Endothelial cell of umbilical vein (primary cell): ENCODE measurements at regions not wholly inside any gene's neighbourhood (a gene's known extent, or its start where the extent isn't known, plus 50 kb on each side); places are given as distances from the start of the nearest gene placed in this dataset.

Experiments used
- BruUV-seq: library from RNA; stranded (reverse); fragments of 400-500 nt; replicated peaks from 2 replicates; lab custom pipeline; 2021; lab: Mats Ljungman, UMichigan
- CTCF ChIA-PET: fragments of 300-600, 350-600 bp; sonication (Branson Sonifier 250); formaldehyde crosslinking; loops from one replicate; lab custom pipeline; 2021; ENCODE audit warnings: antibody characterized with exemption, inconsistent platforms; lab: Charles Lee
- POLR2A ChIA-PET: fragments of 300-600, 350-600 bp; sonication (Branson Sonifier 250); formaldehyde crosslinking; loops from one replicate; lab custom pipeline; 2021; ENCODE audit warnings: antibody characterized with exemption, inconsistent platforms; lab: Charles Lee
- DNase-seq: peaks from one replicate; pipeline ENCODE4 v3.0.0-alpha.2; 2011; ENCODE audit warnings: low read depth, low spot score
- FAIRE-seq: peaks from 2 replicates; lab custom pipeline; 2011; peaks lifted over from hg19 to GRCh38; lab: Jason Lieb, UNC
- H2AFZ ChIP-seq: 2 replicates; pipeline ENCODE4 v1.6.0; 2012; ENCODE audit warnings: low read depth, low read length, control low read depth, inconsistent platforms
- H3K27ac ChIP-seq: 2 replicates; pipeline ENCODE4 v1.5.1; 2011; ENCODE audit warnings: low read depth, mild to moderate bottlenecking, control low read depth, low read length, moderate library complexity; ENCODE audit not compliant: insufficient read depth
- H3K27me3 ChIP-seq, 2 experiments: 2 replicates each; pipeline versions ENCODE4 v1.6.0 to v1.6.1; 2011; ENCODE audit warnings: low read length in 2 of 2, mixed read lengths in 1 of 2; ENCODE audit not compliant: control insufficient read depth in 2 of 2, insufficient read depth in 2 of 2
- H3K36me3 ChIP-seq, 2 experiments: 2 replicates in 1 of 2; 3 replicates in 1 of 2; pipeline ENCODE4 v1.5.1; 2011; ENCODE audit warnings: low read length in 2 of 2, mild to moderate bottlenecking in 1 of 2, moderate library complexity in 1 of 2; ENCODE audit not compliant: control insufficient read depth in 2 of 2, insufficient read depth in 2 of 2; ENCODE audit errors: extremely low read depth in 1 of 2
- H3K4me1 ChIP-seq: 3 replicates; pipeline ENCODE4 v1.5.1; 2011; ENCODE audit warnings: mild to moderate bottlenecking, low read length; ENCODE audit not compliant: control insufficient read depth, insufficient read depth; ENCODE audit errors: extremely low read depth
- H3K4me2 ChIP-seq: 2 replicates; pipeline ENCODE4 v1.6.1; 2011; ENCODE audit warnings: low read length, control low read depth, mixed read lengths; ENCODE audit not compliant: insufficient read depth
- H3K4me3 ChIP-seq, 3 experiments: fragments of 200-600 bp in 1 of 3; sonication (generic), shearing (Covaris generic) in 1 of 3; replicated peaks in 1 of 3; 2 replicates each; pipeline ENCODE4 v1.5.1; 2011 to 2016; ENCODE audit warnings: control low read depth in 3 of 3, low read length in 3 of 3, mild to moderate bottlenecking in 2 of 3, inconsistent platforms in 1 of 3, low read depth in 1 of 3, moderate library complexity in 1 of 3; ENCODE audit not compliant: insufficient read depth in 1 of 3
- H3K79me2 ChIP-seq: 2 replicates; pipeline ENCODE4 v1.6.0; 2012; ENCODE audit warnings: low read length, inconsistent platforms; ENCODE audit not compliant: control insufficient read depth, insufficient read depth
- H3K9ac ChIP-seq: replicated peaks from 2 replicates; pipeline ENCODE3; 2011; ENCODE audit warnings: low read length, control low read depth; ENCODE audit not compliant: insufficient read depth; ENCODE audit errors: extremely low read depth
- H3K9me1 ChIP-seq: replicated peaks from 3 replicates; pipeline ENCODE4 v1.6.0; 2011; ENCODE audit warnings: mild to moderate bottlenecking, low read length; ENCODE audit not compliant: control insufficient read depth, insufficient read depth; ENCODE audit errors: extremely low read depth
- H3K9me3 ChIP-seq: replicated peaks from 2 replicates; pipeline ENCODE4 v1.5.1; 2012; ENCODE audit warnings: low read length, inconsistent platforms; ENCODE audit not compliant: control insufficient read depth, insufficient read depth
- H4K20me1 ChIP-seq: replicated peaks from 2 replicates; pipeline ENCODE3; 2011; ENCODE audit warnings: mild to moderate bottlenecking, low read length; ENCODE audit not compliant: control insufficient read depth, insufficient read depth; ENCODE audit errors: extremely low read depth
- CTCF ChIP-seq, 2 donors: IDR thresholded peaks; 1 replicate in 1 of 2; 2 replicates in 1 of 2; pipeline ENCODE4 v1.5.1; 2011; ENCODE audit warnings: low read length in 2 of 2, mild to moderate bottlenecking in 2 of 2, moderate library complexity in 2 of 2, control low read depth in 1 of 2, inconsistent platforms in 1 of 2, low read depth in 1 of 2; ENCODE audit not compliant: insufficient read depth in 1 of 2; ENCODE audit errors: extremely low read depth in 1 of 2
- EZH2 ChIP-seq: IDR thresholded peaks from 2 replicates; pipeline ENCODE4 v1.6.1; 2012; ENCODE audit warnings: borderline replicate concordance, low read depth, mild to moderate bottlenecking, moderate library complexity, low read length, inconsistent platforms; ENCODE audit not compliant: severe bottlenecking
- FOS ChIP-seq: IDR thresholded peaks from 2 replicates; pipeline ENCODE4 v1.6.1; 2011; ENCODE audit warnings: mild to moderate bottlenecking, low read length, moderate library complexity, borderline replicate concordance; ENCODE audit not compliant: insufficient read depth
- GATA2 ChIP-seq: IDR thresholded peaks from 2 replicates; pipeline ENCODE4 v1.7.0; 2011; ENCODE audit warnings: low read depth, mild to moderate bottlenecking, moderate library complexity, mixed read lengths, low read length; ENCODE audit not compliant: insufficient read length, insufficient read depth
- JUN ChIP-seq: IDR thresholded peaks from 2 replicates; pipeline ENCODE4 v1.6.1; 2011; ENCODE audit warnings: borderline replicate concordance, low read depth; ENCODE audit not compliant: insufficient read length, insufficient read depth
- MAX ChIP-seq: IDR thresholded peaks from 2 replicates; pipeline ENCODE4 v1.6.1; 2011; ENCODE audit not compliant: insufficient read depth, insufficient read length
- MYC ChIP-seq: IDR thresholded peaks from one replicate; pipeline ENCODE4 v1.6.1; 2011; ENCODE audit warnings: mild to moderate bottlenecking, low read depth, low read length
- POLR2A ChIP-seq: IDR thresholded peaks from 2 replicates; pipeline ENCODE4 v1.6.1; 2012; ENCODE audit warnings: low read depth, mild to moderate bottlenecking, control low read depth, low read length
- POLR2AphosphoS5 ChIP-seq: IDR thresholded peaks from 2 replicates; pipeline ENCODE4 v1.6.1; 2012; ENCODE audit warnings: low read depth, mild to moderate bottlenecking, control low read depth, low read length, moderate library complexity; ENCODE audit not compliant: insufficient read depth
- dilution Hi-C: fragments of 300-500 bp; cut with MboI; formaldehyde crosslinking; loops from one replicate; pipeline ENCODE4 v1.15.0; 2019; ENCODE audit warnings: low sequenced_read_pairs; ENCODE audit not compliant: extremely low pct_ligation_motif_present
- intact Hi-C: fragments of 100-400 bp; cut with micrococcal nuclease; formaldehyde crosslinking; loops from one replicate; pipeline ENCODE4 v1.10.0; 2022

GRCh38 chr1:208479435-208479834 is 235.3 kb upstream of the PLXNA2 start:
- BruUV-seq: no TSS peak
- no peaks in the 10 kb centered on the region for H3K27me3 ChIP-seq
- CTCF ChIA-PET: no interaction called here
- H3K9me3 ChIP-seq: no peaks in the 10 kb centered on the region
- H3K9ac ChIP-seq: no peak overlapping the region
- POLR2A ChIA-PET: no interaction called here
- no peak overlapping the region for H3K4me3 ChIP-seq
- H4K20me1 ChIP-seq: no peaks in the 10 kb centered on the region
- DNase-seq (no peak), FAIRE-seq (no peak)
- no peak overlapping the region for H2AFZ ChIP-seq
- dilution Hi-C loops: no loop called here
- H3K4me2 ChIP-seq: no peak overlapping the region
- H3K79me2 ChIP-seq: no peaks in the 10 kb centered on the region
- H3K27ac ChIP-seq: no peak overlapping the region
- no peaks in the 10 kb centered on the region for H3K36me3 ChIP-seq
- TF ChIP-seq JUN (no peak), EZH2 (no peak), POLR2AphosphoS5 (no peak), MYC (no peak), CTCF (IDR thresholded peaks at IDR 0.05; ENCODE audit: extremely low read depth in 1 of 2, insufficient read depth in 1 of 2, low read depth in 1 of 2, low read length in 2 of 2) (no peak), POLR2A (no peak)
- H3K9me1 ChIP-seq: no peaks in the 10 kb centered on the region
- intact Hi-C loops: no loop called here
- peaks cover 5% of the 10 kb centered on the region for H3K4me1 ChIP-seq

GRCh38 chr1:208485512-208485911 is 241.3 kb upstream of the PLXNA2 start:
- no peak overlapping the region for H3K9ac ChIP-seq
- DNase-seq (no peak), FAIRE-seq (no peak)
- H3K9me3 ChIP-seq: no peaks in the 10 kb centered on the region
- TF ChIP-seq CTCF (IDR thresholded peaks at IDR 0.05; ENCODE audit: extremely low read depth in 1 of 2, insufficient read depth in 1 of 2, low read depth in 1 of 2, low read length in 2 of 2): no peak
- no peak for TF ChIP-seq MYC
- no peak for TF ChIP-seq MAX
- TF ChIP-seq POLR2AphosphoS5: no peak
- no peak for TF ChIP-seq FOS
- no peak for TF ChIP-seq JUN
- no peak for TF ChIP-seq EZH2
- no peak for TF ChIP-seq GATA2
- no peak for TF ChIP-seq POLR2A
- no peak overlapping the region for H3K4me2 ChIP-seq
- H3K4me3 ChIP-seq: no peak overlapping the region
- H3K4me1 ChIP-seq: no peaks in the 10 kb centered on the region
- H3K27me3 ChIP-seq: no peaks in the 10 kb centered on the region
- no peaks in the 10 kb centered on the region for H3K9me1 ChIP-seq
- intact Hi-C loops: no loop called here
- no peak overlapping the region for H2AFZ ChIP-seq
- POLR2A ChIA-PET: no interaction called here
- no peaks in the 10 kb centered on the region for H4K20me1 ChIP-seq
- CTCF ChIA-PET: no interaction called here
- no peaks in the 10 kb centered on the region for H3K36me3 ChIP-seq
- BruUV-seq: no TSS peak
- no peak overlapping the region for H3K27ac ChIP-seq
- no peaks in the 10 kb centered on the region for H3K79me2 ChIP-seq
- dilution Hi-C loops: no loop called here
